A549 (cell line): ENCODE measurements at regions not wholly inside any gene's neighbourhood (a gene's known extent, or its start where the extent isn't known, plus 50 kb on each side); places are given as distances from the start of the nearest gene placed in this dataset.

ENCODE experiments used
- ATAC-seq, 2 experiments: fragments of 200-7000 bp in 1 of 2; fragments of >200 bp in 1 of 2; cut with Nextera tagmentation in 1 of 2; cut with Tn5 transposase in 1 of 2; 3 replicates each; pipeline versions ENCODE4 v1.8.0 to v1.9.1; 2018 to 2020; ENCODE audit warnings: mild to moderate bottlenecking in 1 of 2, moderate library complexity in 1 of 2
- CTCF ChIA-PET: fragments of 300-600 bp; sonication (Branson Sonifier 250); formaldehyde crosslinking; extraction: SDS; loops from one replicate; lab custom pipeline; 2021; ENCODE audit warnings: antibody characterized with exemption, inconsistent platforms; lab: Yijun Ruan, JAX
- POLR2A ChIA-PET: fragments of 350-600 bp; formaldehyde crosslinking; extraction: SDS; loops from one replicate; lab custom pipeline; 2021; ENCODE audit warnings: antibody characterized with exemption, inconsistent platforms; lab: Yijun Ruan, JAX
- DNase-seq, 2 experiments: peaks; one replicate each; pipeline versions ENCODE4 v3.0.0 to v3.0.0-alpha.2; 2011 to 2016; ENCODE audit warnings: low read depth in 1 of 2, low spot score in 1 of 2
- FAIRE-seq: peaks from 2 replicates; lab custom pipeline; 2011; peaks lifted over from hg19 to GRCh38; lab: Jason Lieb, UNC
- H3K27ac ChIP-seq, 2 experiments: fragments of >200 bp; sonication (Bioruptor Twin); formaldehyde crosslinking; 3 replicates each; pipeline ENCODE4 v1.5.1; 2016 to 2017
- H3K4me1 ChIP-seq: fragments of >200 bp; sonication (Bioruptor Twin); formaldehyde crosslinking; 3 replicates; pipeline ENCODE4 v1.6.1; 2016
- H3K4me2 ChIP-seq: fragments of >200 bp; sonication (Bioruptor Twin); formaldehyde crosslinking; 3 replicates; pipeline ENCODE4 v1.6.1; 2016
- H3K4me3 ChIP-seq: fragments of >200 bp; sonication (Bioruptor Twin); formaldehyde crosslinking; 3 replicates; pipeline ENCODE4 v1.5.1; 2016
- H3K9me3 ChIP-seq: fragments of >200 bp; sonication (Bioruptor Twin); formaldehyde crosslinking; 3 replicates; pipeline ENCODE4 v1.6.1; 2016
- BHLHE40 ChIP-seq: IDR thresholded peaks from 2 replicates; pipeline ENCODE4 v1.6.1; 2012; ENCODE audit warnings: low read depth, low read length, inconsistent platforms
- CBX8 ChIP-seq: fragments of 200-600 bp; sonication (generic); IDR thresholded peaks from 2 replicates; pipeline ENCODE4 v1.6.1; 2016
- CEBPB ChIP-seq, 2 experiments: fragments of >200 bp in 1 of 2; sonication (Bioruptor Twin) in 1 of 2; formaldehyde crosslinking in 1 of 2; IDR thresholded peaks; 2 replicates each; pipeline ENCODE4 v1.6.1; 2012 to 2016
- CHD2 ChIP-seq: fragments of 150-350 bp; IDR thresholded peaks from 2 replicates; pipeline ENCODE4 v1.6.1; 2014; ENCODE audit warnings: low read length; ENCODE audit not compliant: partially characterized antibody
- CTCF ChIP-seq: fragments of >200 bp; sonication (Bioruptor Twin); formaldehyde crosslinking; IDR thresholded peaks from 3 replicates; pipeline ENCODE4 v1.5.1; 2016
- EHF ChIP-seq: fragments of 250-450 bp; sonication (Bioruptor Pico); IDR thresholded peaks from 2 replicates; pipeline ENCODE4 v1.5.0; 2020; ENCODE audit warnings: mild to moderate bottlenecking
- EP300 ChIP-seq, 2 experiments: fragments of >200 bp; sonication (Bioruptor Twin); formaldehyde crosslinking; IDR thresholded peaks; 2 replicates in 1 of 2; 3 replicates in 1 of 2; pipeline ENCODE4 v1.6.1; 2016 to 2017
- GATA3 ChIP-seq: IDR thresholded peaks from 2 replicates; pipeline ENCODE4 v1.6.1; 2012; ENCODE audit warnings: borderline replicate concordance
- KDM1A ChIP-seq: fragments of 200-600 bp; sonication (generic); IDR thresholded peaks from 2 replicates; pipeline ENCODE4 v1.6.1; 2016; ENCODE audit warnings: low read depth, mild to moderate bottlenecking
- MYC ChIP-seq: IDR thresholded peaks from 2 replicates; pipeline ENCODE4 v1.6.1; 2012; ENCODE audit warnings: mild to moderate bottlenecking, inconsistent platforms, low read length, improper control_type of control experiment, borderline replicate concordance
- PHF8 ChIP-seq: fragments of 200-600 bp; sonication (generic); IDR thresholded peaks from 2 replicates; pipeline ENCODE4 v1.6.1; 2016; ENCODE audit warnings: low read depth, mild to moderate bottlenecking, antibody characterized with exemption, moderate library complexity, borderline replicate concordance
- POLR2A ChIP-seq: IDR thresholded peaks from 2 replicates; pipeline ENCODE4 v1.6.1; 2012; ENCODE audit warnings: mild to moderate bottlenecking, low read length
- RARB ChIP-seq: fragments of 250-450 bp; sonication (Bioruptor Pico); IDR thresholded peaks from 2 replicates; pipeline ENCODE4 v1.8.0; 2021; ENCODE audit warnings: mild to moderate bottlenecking, moderate library complexity
- RFX5 ChIP-seq: fragments of 450-650 bp; IDR thresholded peaks from 2 replicates; pipeline ENCODE4 v1.7.1; 2014; ENCODE audit warnings: antibody characterized with exemption, mild to moderate bottlenecking, moderate library complexity
- SMC3 ChIP-seq: fragments of >200 bp; sonication (Bioruptor Twin); formaldehyde crosslinking; IDR thresholded peaks from 3 replicates; pipeline ENCODE4 v1.6.1; 2018; ENCODE audit warnings: inconsistent platforms
- ZFP36 ChIP-seq: fragments of 450-650 bp; IDR thresholded peaks from 2 replicates; pipeline ENCODE4 v1.6.1; 2014; ENCODE audit warnings: borderline replicate concordance; ENCODE audit not compliant: partially characterized antibody
- WGBS: methylation state at CpG from one replicate; pipeline ENCODE4 v1.1.6; 2017; ENCODE audit errors: missing lambda C conversion rate; 5-methylcytosine and 5-hydroxymethylcytosine counted together
- TF ChIP-seq, protein P1 (sequence below): fragments of 450-650 bp; IDR thresholded peaks from 2 replicates; pipeline ENCODE4 v1.6.1; 2014; ENCODE audit warnings: antibody characterized with exemption
- TF ChIP-seq, protein P2 (sequence below): fragments of 250-450 bp; sonication (Bioruptor Pico); IDR thresholded peaks from 2 replicates; pipeline ENCODE4 v1.5.0; 2020; ENCODE audit warnings: low read depth, mild to moderate bottlenecking, moderate library complexity

DNA sequence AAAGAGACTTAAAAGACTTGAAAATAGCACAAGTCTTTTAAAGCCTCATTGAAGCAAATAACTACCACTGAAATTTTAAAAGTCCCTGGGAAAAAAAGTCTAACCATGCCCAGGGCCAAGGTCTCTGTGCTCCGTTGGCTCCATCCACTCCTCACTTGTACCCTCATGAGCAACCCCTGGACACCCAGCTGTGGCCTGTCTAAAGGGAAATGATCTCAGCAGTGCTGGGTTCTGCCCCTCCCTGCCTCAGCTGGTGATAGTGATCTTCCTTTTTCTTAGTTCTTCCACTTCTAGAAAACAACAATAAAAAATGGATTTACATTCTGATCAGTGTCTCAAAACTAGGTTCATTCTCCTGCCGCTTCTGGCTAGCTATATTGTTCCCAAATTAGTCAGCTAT lies 423.5 kb upstream of the ADAMTS5 start (continued):
- TF ChIP-seq POLR2A: no peak
- TF ChIP-seq BHLHE40: no peak
- TF ChIP-seq, protein P1, sequence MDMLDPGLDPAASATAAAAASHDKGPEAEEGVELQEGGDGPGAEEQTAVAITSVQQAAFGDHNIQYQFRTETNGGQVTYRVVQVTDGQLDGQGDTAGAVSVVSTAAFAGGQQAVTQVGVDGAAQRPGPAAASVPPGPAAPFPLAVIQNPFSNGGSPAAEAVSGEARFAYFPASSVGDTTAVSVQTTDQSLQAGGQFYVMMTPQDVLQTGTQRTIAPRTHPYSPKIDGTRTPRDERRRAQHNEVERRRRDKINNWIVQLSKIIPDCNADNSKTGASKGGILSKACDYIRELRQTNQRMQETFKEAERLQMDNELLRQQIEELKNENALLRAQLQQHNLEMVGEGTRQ: no peak
- TF ChIP-seq MYC: no peak
- no peak for TF ChIP-seq GATA3
- TF ChIP-seq KDM1A: no peak

DNA sequence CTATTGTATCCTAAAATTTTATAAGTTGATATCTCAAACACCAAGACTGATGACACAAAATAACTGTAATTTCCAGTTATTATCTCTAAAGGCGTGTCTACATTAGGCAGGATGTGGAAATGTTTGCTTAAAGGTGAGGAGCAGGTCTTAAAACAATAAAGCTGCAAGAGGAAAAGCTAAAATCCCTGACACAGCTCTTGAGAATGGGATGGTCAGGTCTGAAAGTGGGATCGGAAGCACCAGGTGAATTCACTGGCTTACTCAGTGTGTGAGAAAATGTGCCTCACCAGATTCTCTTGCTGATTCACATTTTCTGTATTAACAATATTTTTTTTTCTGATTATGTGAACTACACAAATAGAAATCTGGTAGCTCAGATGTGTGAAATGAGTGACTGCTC lies 421.9 kb upstream of the ADAMTS5 start:
- DNase-seq: no peak
- no peak for FAIRE-seq
- 2% methylated on average over 2 of the region's 2 CpGs for WGBS
- Histone ChIP-seq H3K4me2 (no peak overlapping the region), H3K27ac (no peak overlapping the region), H3K4me1 (no peaks in the 10 kb centered on the region), H3K4me3 (no peak overlapping the region), H3K9me3 (no peaks in the 10 kb centered on the region)
- CTCF ChIA-PET: no interaction called here
- POLR2A ChIA-PET: no interaction called here
- TF ChIP-seq CHD2: no peak
- TF ChIP-seq GATA3: no peak
- no peak for ATAC-seq

GRCh38 chr21:27382404-27382803 lies 415.5 kb upstream of the ADAMTS5 start:
- no peak overlapping the region for H3K27ac ChIP-seq
- FAIRE-seq: no peak
- no peak for DNase-seq
- H3K4me2 ChIP-seq: no peak overlapping the region
- H3K4me3 ChIP-seq: no peak overlapping the region
- no peak for ATAC-seq
- H3K9me3 ChIP-seq: no peaks in the 10 kb centered on the region
- no peaks in the 10 kb centered on the region for H3K4me1 ChIP-seq
- CTCF ChIA-PET: no interaction called here
- POLR2A ChIA-PET: no interaction called here
- 7% methylated on average over 4 of the region's 4 CpGs for WGBS
- TF ChIP-seq, protein P1: no peak
- TF ChIP-seq RARB (CRISPR knock-in tag) (no peak), RFX5 (no peak), EHF (CRISPR knock-in tag) (no peak)

DNA sequence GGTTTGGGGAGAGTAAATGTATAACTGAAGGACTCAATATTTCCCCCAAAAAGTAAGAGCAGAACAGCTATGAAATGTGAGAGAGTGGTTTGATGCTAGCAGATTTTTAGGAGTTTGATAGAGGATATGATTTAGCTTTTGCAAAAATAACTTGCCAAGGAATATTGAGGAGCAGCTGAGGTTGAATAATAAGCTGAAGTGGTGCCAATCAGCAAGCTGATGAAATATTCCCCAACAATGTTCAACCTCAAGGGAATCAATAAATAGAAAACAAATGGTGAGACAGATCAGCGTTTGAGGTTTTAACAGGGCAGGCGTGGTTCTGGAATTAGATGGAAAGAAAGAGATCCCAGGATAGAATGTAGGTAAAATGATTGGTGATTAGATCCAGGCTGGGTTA lies 413.4 kb upstream of the ADAMTS5 start:
- CTCF ChIA-PET: no interaction called here
- no peak for ATAC-seq
- no peak for FAIRE-seq

More for the DNA sequence above, 413.4 kb upstream of the ADAMTS5 start:
- TF ChIP-seq EP300 (IDR thresholded peaks at IDR 0.05) (no peak), PHF8 (no peak), CBX8 (no peak), CEBPB (IDR thresholded peaks at IDR 0.05) (no peak), MYC (no peak), SMC3 (no peak), ZFP36 (no peak), EHF (CRISPR knock-in tag) (no peak), CTCF (no peak)
- TF ChIP-seq, protein P2, sequence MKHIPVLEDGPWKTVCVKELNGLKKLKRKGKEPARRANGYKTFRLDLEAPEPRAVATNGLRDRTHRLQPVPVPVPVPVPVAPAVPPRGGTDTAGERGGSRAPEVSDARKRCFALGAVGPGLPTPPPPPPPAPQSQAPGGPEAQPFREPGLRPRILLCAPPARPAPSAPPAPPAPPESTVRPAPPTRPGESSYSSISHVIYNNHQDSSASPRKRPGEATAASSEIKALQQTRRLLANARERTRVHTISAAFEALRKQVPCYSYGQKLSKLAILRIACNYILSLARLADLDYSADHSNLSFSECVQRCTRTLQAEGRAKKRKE (CRISPR knock-in tag): no peak
- no peaks in the 10 kb centered on the region for H3K4me1 ChIP-seq
- H3K9me3 ChIP-seq: no peaks in the 10 kb centered on the region
- H3K4me3 ChIP-seq: no peak overlapping the region
- POLR2A ChIA-PET: no interaction called here
- WGBS: 4% methylated on average over 2 of the region's 2 CpGs
- no peak for DNase-seq
- H3K4me2 ChIP-seq: no peak overlapping the region
- no peak overlapping the region for H3K27ac ChIP-seq
